Lower lobe of right lung (tissue), 2 donors: ENCODE measurements at regions not wholly inside any gene's neighbourhood (a gene's known extent, or its start where the extent isn't known, plus 50 kb on each side); places are given as distances from the start of the nearest gene placed in this dataset.
"Not testable (repeated sequence)": the region's sequence is repeated elsewhere in the genome, so short reads cannot be mapped to it uniquely, and the experiment has no call there.

Source experiments
- ATAC-seq, 2 donors: fragments of 200-7000 bp; cut with Tn5 transposase; one replicate each; pipeline ENCODE4 v1.9.1; 2020 to 2022; ENCODE audit warnings: mild to moderate bottlenecking in 2 of 2, moderate library complexity in 2 of 2
- DNase-seq: peaks from one replicate; pipeline ENCODE4 v3.0.0-alpha.2; 2020
- H3K27ac ChIP-seq: fragments of 200-600 bp; one replicate; pipeline ENCODE4 v1.8.0; 2022
- H3K27me3 ChIP-seq: fragments of 200-600 bp; one replicate; pipeline ENCODE4 v1.8.0; 2022; ENCODE audit warnings: low read depth
- H3K36me3 ChIP-seq: fragments of 200-600 bp; one replicate; pipeline ENCODE4 v1.8.0; 2022; ENCODE audit warnings: mild to moderate bottlenecking
- H3K4me1 ChIP-seq: fragments of 200-600 bp; one replicate; pipeline ENCODE4 v1.8.0; 2022
- H3K4me3 ChIP-seq: fragments of 200-600 bp; one replicate; pipeline ENCODE4 v1.8.0; 2022; ENCODE audit warnings: mild to moderate bottlenecking
- H3K9me3 ChIP-seq: fragments of 200-600 bp; one replicate; pipeline ENCODE4 v1.8.0; 2022
- intact Hi-C: fragments of 100-400 bp; cut with DNase I; formaldehyde crosslinking; loops from one replicate; pipeline ENCODE4 v1.11.0; 2022
- TF ChIP-seq, protein P1 (sequence below): fragments of 200-600 bp; IDR thresholded peaks from one replicate; pipeline ENCODE4 v1.8.0; 2022; ENCODE audit warnings: antibody characterized with exemption, mild to moderate bottlenecking
- donor health status: DM: no; HTN: yes; CAD: no; lungs with severe emphysema.

DNA sequence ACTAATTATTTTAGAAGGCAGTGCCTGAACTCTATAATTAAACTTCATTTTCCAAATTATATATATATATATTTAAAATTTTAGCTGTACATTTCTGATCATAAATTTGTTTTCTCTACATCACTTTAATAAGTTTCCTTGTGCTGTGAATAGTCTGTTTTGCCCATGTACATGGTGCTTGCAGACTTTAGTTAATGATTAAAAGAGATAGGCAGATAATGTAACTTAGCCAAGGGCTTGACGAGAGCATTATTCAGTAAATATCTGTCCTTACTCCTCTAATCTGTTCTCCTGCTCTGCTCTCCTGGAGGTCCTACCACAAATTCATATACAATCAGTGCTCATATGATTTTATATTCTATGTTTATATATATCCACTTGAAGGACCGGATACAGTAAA is 595.2 kb upstream of the KIF2B start:
- Histone ChIP-seq H3K27ac (no peak overlapping the region), H3K4me1 (no peaks in the 10 kb centered on the region)

DNA sequence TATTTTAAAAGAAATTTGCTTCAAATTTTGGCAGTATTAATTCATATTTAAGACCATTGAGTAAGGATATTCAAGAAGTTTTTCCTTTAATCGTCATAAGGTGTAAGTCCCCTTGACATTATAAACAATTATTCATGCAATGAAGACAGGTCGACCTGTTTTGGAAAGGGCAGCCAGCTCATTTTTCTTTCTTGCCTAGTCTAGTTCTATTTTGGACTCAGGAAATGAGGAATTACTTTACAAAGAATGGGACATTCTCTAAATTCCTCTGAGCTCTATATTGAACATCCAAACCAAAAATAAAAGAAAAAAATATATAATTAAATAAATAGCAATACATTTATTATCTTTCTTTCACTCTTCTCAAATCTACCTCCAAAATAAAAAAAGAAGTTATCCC is 595.6 kb upstream of the KIF2B start:
- Histone ChIP-seq H3K9me3 (no peaks in the 10 kb centered on the region), H3K4me3 (no peak overlapping the region), H3K4me1 (no peaks in the 10 kb centered on the region), H3K27ac (no peak overlapping the region), H3K36me3 (no peaks in the 10 kb centered on the region), H3K27me3 (no peaks in the 10 kb centered on the region)
- intact Hi-C loops: no loop called here
- no peak for ATAC-seq
- no peak for DNase-seq
- TF ChIP-seq, protein P1, sequence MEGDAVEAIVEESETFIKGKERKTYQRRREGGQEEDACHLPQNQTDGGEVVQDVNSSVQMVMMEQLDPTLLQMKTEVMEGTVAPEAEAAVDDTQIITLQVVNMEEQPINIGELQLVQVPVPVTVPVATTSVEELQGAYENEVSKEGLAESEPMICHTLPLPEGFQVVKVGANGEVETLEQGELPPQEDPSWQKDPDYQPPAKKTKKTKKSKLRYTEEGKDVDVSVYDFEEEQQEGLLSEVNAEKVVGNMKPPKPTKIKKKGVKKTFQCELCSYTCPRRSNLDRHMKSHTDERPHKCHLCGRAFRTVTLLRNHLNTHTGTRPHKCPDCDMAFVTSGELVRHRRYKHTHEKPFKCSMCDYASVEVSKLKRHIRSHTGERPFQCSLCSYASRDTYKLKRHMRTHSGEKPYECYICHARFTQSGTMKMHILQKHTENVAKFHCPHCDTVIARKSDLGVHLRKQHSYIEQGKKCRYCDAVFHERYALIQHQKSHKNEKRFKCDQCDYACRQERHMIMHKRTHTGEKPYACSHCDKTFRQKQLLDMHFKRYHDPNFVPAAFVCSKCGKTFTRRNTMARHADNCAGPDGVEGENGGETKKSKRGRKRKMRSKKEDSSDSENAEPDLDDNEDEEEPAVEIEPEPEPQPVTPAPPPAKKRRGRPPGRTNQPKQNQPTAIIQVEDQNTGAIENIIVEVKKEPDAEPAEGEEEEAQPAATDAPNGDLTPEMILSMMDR: no peak

More for the DNA sequence above, 595.2 kb upstream of the KIF2B start:
- Histone ChIP-seq H3K9me3 (no peaks in the 10 kb centered on the region), H3K4me3 (no peak overlapping the region), H3K27me3 (no peaks in the 10 kb centered on the region), H3K36me3 (no peaks in the 10 kb centered on the region)
- ATAC-seq (no peak), DNase-seq (no peak)
- intact Hi-C loops: no loop called here
- TF ChIP-seq, protein P1: no peak

DNA sequence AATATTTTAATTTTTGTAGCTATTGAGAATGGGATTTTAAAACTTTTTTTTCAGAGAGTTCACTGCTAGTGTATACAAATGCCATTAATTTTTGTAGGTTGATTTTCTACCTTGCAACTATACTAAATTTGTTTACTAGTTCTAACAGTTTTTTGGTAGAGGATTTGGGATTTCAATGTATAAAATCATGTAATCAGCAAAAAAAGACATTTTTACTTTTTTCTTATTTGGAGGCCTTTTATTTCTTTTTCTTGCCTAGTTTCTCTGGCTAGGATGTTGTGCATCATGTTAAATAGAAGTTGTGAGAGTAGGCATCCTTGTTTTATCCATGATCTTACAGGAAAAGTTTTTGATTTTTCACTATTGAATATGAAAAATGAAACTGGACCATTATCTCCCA is 602.9 kb upstream of the KIF2B start:
- TF ChIP-seq, protein P1: no peak
- no peaks in the 10 kb centered on the region for H3K4me1 ChIP-seq
- intact Hi-C loops: no loop called here
- H3K9me3 ChIP-seq: no peaks in the 10 kb centered on the region
- ATAC-seq (no peak), DNase-seq (no peak)
- H3K27me3 ChIP-seq: peaks cover 3% of the 10 kb centered on the region
- no peak overlapping the region for H3K4me3 ChIP-seq
- H3K27ac ChIP-seq: no peak overlapping the region
- no peaks in the 10 kb centered on the region for H3K36me3 ChIP-seq

DNA sequence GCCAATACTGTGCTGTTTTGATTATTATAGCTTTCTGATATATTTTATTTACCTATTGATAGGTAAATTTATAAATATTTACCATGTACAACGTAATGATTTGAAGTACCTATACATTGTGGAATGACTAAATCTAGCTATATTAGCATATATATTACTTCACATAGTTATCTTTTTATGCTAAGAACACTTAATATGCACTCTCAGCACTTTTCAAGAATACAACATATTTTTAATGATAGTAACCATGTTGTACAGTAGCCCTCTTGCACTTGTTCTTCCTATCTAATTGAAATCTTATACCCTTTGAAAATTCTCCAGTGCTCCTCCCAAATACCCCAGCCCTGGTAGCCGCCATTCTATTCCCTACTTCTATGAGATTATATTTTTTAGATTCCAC is 604.0 kb upstream of the KIF2B start:
- intact Hi-C loops: no loop called here
- no peaks in the 10 kb centered on the region for H3K36me3 ChIP-seq
- H3K27ac ChIP-seq: no peak overlapping the region
- H3K27me3 ChIP-seq: peaks cover 3% of the 10 kb centered on the region
- DNase-seq (no peak), ATAC-seq (no peak)
- TF ChIP-seq, protein P1: no peak
- no peaks in the 10 kb centered on the region for H3K4me1 ChIP-seq
- H3K4me3 ChIP-seq: no peak overlapping the region
- no peaks in the 10 kb centered on the region for H3K9me3 ChIP-seq

DNA sequence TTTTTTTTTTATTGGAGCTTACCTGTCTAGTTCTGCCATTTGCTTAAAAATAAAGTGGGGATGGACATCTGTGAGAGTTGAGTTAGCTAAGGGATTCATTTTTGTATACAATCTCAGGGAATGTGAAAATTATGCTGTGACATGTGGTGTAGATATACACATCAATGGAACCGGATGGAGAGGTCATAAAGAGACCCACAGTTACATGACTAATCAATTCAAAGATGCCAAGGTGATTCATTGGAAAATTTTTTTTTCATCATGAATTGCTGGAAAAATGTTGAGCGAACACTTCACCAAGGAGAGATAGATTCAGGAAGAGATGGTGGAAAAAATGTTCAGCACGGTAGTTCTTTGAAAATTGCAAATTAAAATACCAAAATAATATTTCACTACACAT is 605.4 kb upstream of the KIF2B start:
- ATAC-seq: no peak
- intact Hi-C loops: no loop called here

DNA sequence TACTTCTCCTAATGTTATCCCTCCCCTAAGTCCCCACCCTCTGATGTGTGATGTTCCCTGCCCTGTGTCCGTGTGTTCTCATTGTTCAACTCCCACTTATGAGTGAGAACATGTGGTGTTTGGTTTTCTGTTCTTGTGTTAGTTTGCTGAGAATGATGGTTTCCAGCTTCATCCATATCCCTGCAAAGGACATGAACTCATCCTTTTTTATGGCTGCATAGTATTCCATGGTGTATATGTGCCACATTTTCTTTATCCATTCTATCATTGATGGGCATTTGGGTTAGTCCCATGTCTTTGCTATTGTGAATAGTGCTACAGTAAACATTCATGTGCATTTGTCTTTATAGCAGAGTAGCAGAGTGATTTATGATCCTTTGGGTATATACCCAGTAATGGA is 613.8 kb upstream of the KIF2B start:
- H3K27ac ChIP-seq, H3K9me3 ChIP-seq, intact Hi-C loops, H3K27me3 ChIP-seq, ATAC-seq, H3K4me3 ChIP-seq, DNase-seq, H3K36me3 ChIP-seq, H3K4me1 ChIP-seq: not testable (repeated sequence)

More for the DNA sequence above, 605.4 kb upstream of the KIF2B start:
- H3K9me3 ChIP-seq: no peaks in the 10 kb centered on the region
- TF ChIP-seq, protein P1: no peak
- no peak overlapping the region for H3K27ac ChIP-seq
- H3K4me1 ChIP-seq: no peaks in the 10 kb centered on the region
- H3K27me3 ChIP-seq: peaks cover 3% of the 10 kb centered on the region
- H3K36me3 ChIP-seq: no peaks in the 10 kb centered on the region
- no peak overlapping the region for H3K4me3 ChIP-seq
- no peak for DNase-seq
